HepG2 (cell line): ENCODE measurements at regions not wholly inside any gene's neighbourhood (a gene's known extent, or its start where the extent isn't known, plus 50 kb on each side); places are given as distances from the start of the nearest gene placed in this dataset.

Source experiments
- ATAC-seq: fragments of 200-7000 bp; cut with Tn5 transposase; 3 replicates; pipeline ENCODE4 v1.9.1; 2020; ENCODE audit warnings: mild to moderate bottlenecking, moderate library complexity
- BruUV-seq: library from RNA; stranded (reverse); fragments of 400-500 nt; replicated peaks from 2 replicates; lab custom pipeline; 2021; lab: Mats Ljungman, UMichigan
- CTCF ChIA-PET: fragments of 300-600 bp; formaldehyde crosslinking; extraction: SDS; loops from one replicate; lab custom pipeline; 2021; ENCODE audit warnings: low total read pairs, inconsistent platforms, low intra/inter-chr PET ratio; lab: Yijun Ruan, JAX
- POLR2A ChIA-PET: fragments of 350-600 bp; sonication (Branson Sonifier 250); formaldehyde crosslinking; loops from one replicate; lab custom pipeline; 2020; ENCODE audit warnings: antibody characterized with exemption, inconsistent platforms; lab: Yijun Ruan, JAX
- DNase-seq: peaks from one replicate; pipeline ENCODE4 v3.0.0-alpha.2; 2015; ENCODE audit warnings: low spot score
- FAIRE-seq: peaks from 3 replicates; lab custom pipeline; 2011; peaks lifted over from hg19 to GRCh38; lab: Jason Lieb, UNC
- H2AFZ ChIP-seq: one replicate; pipeline ENCODE4 v1.6.1; 2011; ENCODE audit warnings: low read length, inconsistent platforms
- H3K27ac ChIP-seq: fragments of 300-600 bp; 3 replicates; pipeline ENCODE4 v1.8.0; 2011; ENCODE audit warnings: mixed run types, mild to moderate bottlenecking, mixed read lengths, low read length, inconsistent platforms; ENCODE audit not compliant: insufficient read depth; ENCODE audit errors: extremely low read length
- H3K27me3 ChIP-seq, 2 experiments: fragments of 200-600 bp in 1 of 2; 2 replicates in 1 of 2; 3 replicates in 1 of 2; pipeline versions ENCODE4 v1.6.0 to v1.8.0; 2011; ENCODE audit warnings: low read length in 2 of 2, mild to moderate bottlenecking in 2 of 2, moderate library complexity in 2 of 2, inconsistent platforms in 1 of 2; ENCODE audit not compliant: insufficient read depth in 2 of 2, control insufficient read depth in 1 of 2
- H3K36me3 ChIP-seq, 2 experiments: fragments of 200-600 bp in 1 of 2; replicated peaks in 1 of 2; 2 replicates in 1 of 2; 3 replicates in 1 of 2; pipeline versions ENCODE4 v1.5.1 to v1.8.0; 2011; ENCODE audit warnings: low read length in 2 of 2, inconsistent platforms in 1 of 2; ENCODE audit not compliant: insufficient read depth in 2 of 2, control insufficient read depth in 1 of 2
- H3K4me1 ChIP-seq: 2 replicates; pipeline ENCODE4 v1.5.1; 2012; ENCODE audit warnings: low read length, inconsistent platforms; ENCODE audit not compliant: insufficient read depth
- H3K4me2 ChIP-seq: 2 replicates; pipeline ENCODE4 v1.6.0; 2011; ENCODE audit warnings: low read depth, low read length, inconsistent platforms
- H3K4me3 ChIP-seq, 3 experiments: fragments of 200-600 bp in 1 of 3; sonication (generic), shearing (Covaris generic) in 1 of 3; replicated peaks in 1 of 3; 2 replicates each; pipeline ENCODE4 v1.5.1; 2011 to 2016; ENCODE audit warnings: low read length in 3 of 3, inconsistent platforms in 2 of 3, low read depth in 2 of 3, mild to moderate bottlenecking in 2 of 3, control low read depth in 1 of 3, mixed read lengths in 1 of 3; ENCODE audit not compliant: insufficient read depth in 1 of 3
- H3K79me2 ChIP-seq: one replicate; pipeline ENCODE4 v1.6.1; 2011; ENCODE audit warnings: low read length, inconsistent platforms; ENCODE audit not compliant: insufficient read depth
- H3K9ac ChIP-seq: 2 replicates; pipeline ENCODE4 v1.6.0; 2011; ENCODE audit warnings: mild to moderate bottlenecking, low read depth, low read length, inconsistent platforms; ENCODE audit not compliant: insufficient read depth
- H3K9me3 ChIP-seq: 2 replicates; pipeline ENCODE4 v1.5.1; 2012; ENCODE audit warnings: mild to moderate bottlenecking, low read length
- H4K20me1 ChIP-seq: 2 replicates; pipeline ENCODE4 v1.6.0; 2011; ENCODE audit warnings: inconsistent platforms, mild to moderate bottlenecking, low read length, moderate library complexity; ENCODE audit not compliant: insufficient read depth
- ATAD3A ChIP-seq: sonication (generic); formaldehyde crosslinking; IDR thresholded peaks from 2 replicates; pipeline ENCODE4 v1.4.0; 2020; ENCODE audit warnings: missing genetic modification reagents
- DZIP1 ChIP-seq: sonication (generic); formaldehyde crosslinking; IDR thresholded peaks from 2 replicates; pipeline ENCODE4 v1.5.0; 2020; ENCODE audit warnings: mild to moderate bottlenecking, missing genetic modification reagents
- ETV6 ChIP-seq: sonication (generic); formaldehyde crosslinking; conservative IDR thresholded peaks from 2 replicates; pipeline ENCODE4 v1.4.0; 2020; ENCODE audit warnings: missing genetic modification reagents
- MLLT10 ChIP-seq: sonication (generic); formaldehyde crosslinking; IDR thresholded peaks from 2 replicates; pipeline ENCODE4 v1.4.0; 2020; ENCODE audit warnings: missing genetic modification reagents
- SALL2 ChIP-seq: sonication (generic); formaldehyde crosslinking; IDR thresholded peaks from 2 replicates; pipeline ENCODE4 v1.8.1; 2023; ENCODE audit warnings: mild to moderate bottlenecking, missing genetic modification reagents, inconsistent platforms
- XRCC5 ChIP-seq: fragments of 200-400 bp; formaldehyde crosslinking; optimal IDR thresholded peaks from 2 replicates; pipeline ENCODE3; 2017; ENCODE audit warnings: mild to moderate bottlenecking, low read length
- ZNF816 ChIP-seq: sonication (generic); formaldehyde crosslinking; IDR thresholded peaks from 2 replicates; pipeline ENCODE4 v1.8.0; 2022; ENCODE audit warnings: missing genetic modification reagents, mild to moderate bottlenecking, borderline replicate concordance
- in situ Hi-C: cut with HindIII; loops from 2 replicates; pipeline ENCODE4 v1.10.0; 2017; ENCODE audit warnings: low pct_unique_long_range_greater_than_20kb; ENCODE audit not compliant: extremely low pct_ligation_motif_present
- intact Hi-C: fragments of 100-400 bp; cut with micrococcal nuclease; formaldehyde crosslinking; loops from one replicate; pipeline ENCODE4 v1.10.0; 2022; ENCODE audit not compliant: unreplicated experiment
- TF ChIP-seq, protein P1 (sequence below): sonication (generic); formaldehyde crosslinking; IDR thresholded peaks from 2 replicates; pipeline ENCODE4 v1.4.0; 2020; ENCODE audit warnings: missing genetic modification reagents, borderline replicate concordance

GRCh38 chr1:98147280-98147679 is 226.4 kb upstream of the DPYD start:
- H3K27me3 ChIP-seq, result no peaks in the 10 kb centered on the region
- no peak overlapping the region for H2AFZ ChIP-seq
- no peaks in the 10 kb centered on the region for H3K4me1 ChIP-seq
- TF ChIP-seq MLLT10 (CRISPR knock-in tag), result no peak
- TF ChIP-seq, protein P1, sequence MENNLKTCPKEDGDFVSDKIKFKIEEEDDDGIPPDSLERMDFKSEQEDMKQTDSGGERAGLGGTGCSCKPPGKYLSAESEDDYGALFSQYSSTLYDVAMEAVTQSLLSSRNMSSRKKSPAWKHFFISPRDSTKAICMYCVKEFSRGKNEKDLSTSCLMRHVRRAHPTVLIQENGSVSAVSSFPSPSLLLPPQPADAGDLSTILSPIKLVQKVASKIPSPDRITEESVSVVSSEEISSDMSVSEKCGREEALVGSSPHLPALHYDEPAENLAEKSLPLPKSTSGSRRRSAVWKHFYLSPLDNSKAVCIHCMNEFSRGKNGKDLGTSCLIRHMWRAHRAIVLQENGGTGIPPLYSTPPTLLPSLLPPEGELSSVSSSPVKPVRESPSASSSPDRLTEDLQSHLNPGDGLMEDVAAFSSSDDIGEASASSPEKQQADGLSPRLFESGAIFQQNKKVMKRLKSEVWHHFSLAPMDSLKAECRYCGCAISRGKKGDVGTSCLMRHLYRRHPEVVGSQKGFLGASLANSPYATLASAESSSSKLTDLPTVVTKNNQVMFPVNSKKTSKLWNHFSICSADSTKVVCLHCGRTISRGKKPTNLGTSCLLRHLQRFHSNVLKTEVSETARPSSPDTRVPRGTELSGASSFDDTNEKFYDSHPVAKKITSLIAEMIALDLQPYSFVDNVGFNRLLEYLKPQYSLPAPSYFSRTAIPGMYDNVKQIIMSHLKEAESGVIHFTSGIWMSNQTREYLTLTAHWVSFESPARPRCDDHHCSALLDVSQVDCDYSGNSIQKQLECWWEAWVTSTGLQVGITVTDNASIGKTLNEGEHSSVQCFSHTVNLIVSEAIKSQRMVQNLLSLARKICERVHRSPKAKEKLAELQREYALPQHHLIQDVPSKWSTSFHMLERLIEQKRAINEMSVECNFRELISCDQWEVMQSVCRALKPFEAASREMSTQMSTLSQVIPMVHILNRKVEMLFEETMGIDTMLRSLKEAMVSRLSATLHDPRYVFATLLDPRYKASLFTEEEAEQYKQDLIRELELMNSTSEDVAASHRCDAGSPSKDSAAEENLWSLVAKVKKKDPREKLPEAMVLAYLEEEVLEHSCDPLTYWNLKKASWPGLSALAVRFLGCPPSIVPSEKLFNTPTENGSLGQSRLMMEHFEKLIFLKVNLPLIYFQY (CRISPR knock-in tag), result no peak
- TF ChIP-seq ETV6 (CRISPR knock-in tag), result no peak
- no peak for TF ChIP-seq SALL2
- TF ChIP-seq ZNF816 (CRISPR knock-in tag), result no peak
- TF ChIP-seq XRCC5, result no peak
- no peak for TF ChIP-seq DZIP1 (CRISPR knock-in tag)
- no peak for TF ChIP-seq ATAD3A (CRISPR knock-in tag)
- no peak overlapping the region for H3K4me3 ChIP-seq
- BruUV-seq, result no TSS peak
- H4K20me1 ChIP-seq, result no peaks in the 10 kb centered on the region
- H3K36me3 ChIP-seq, result no peaks in the 10 kb centered on the region
- H3K9me3 ChIP-seq, result no peaks in the 10 kb centered on the region
- no peak for DNase-seq
- H3K27ac ChIP-seq, result no peak overlapping the region
- no peak overlapping the region for H3K4me2 ChIP-seq
- FAIRE-seq, result no peak
- in situ Hi-C loops (no loop called here), intact Hi-C loops (no loop called here)
- no peaks in the 10 kb centered on the region for H3K79me2 ChIP-seq
- POLR2A ChIA-PET, result no interaction called here
- CTCF ChIA-PET, result no interaction called here
- H3K9ac ChIP-seq, result no peak overlapping the region
- no peak for ATAC-seq
